AG04450 (cell line): ENCODE measurements at regions not wholly inside any gene's neighbourhood (a gene's known extent, or its start where the extent isn't known, plus 50 kb on each side); places are given as distances from the start of the nearest gene placed in this dataset.

Experiments used
- CTCF ChIA-PET: fragments of 300-600, 350-600 bp; formaldehyde crosslinking; extraction: SDS; loops from one replicate; lab custom pipeline; 2022; ENCODE audit warnings: antibody characterized with exemption, inconsistent platforms; lab: Charles Lee
- POLR2A ChIA-PET: fragments of 350-600 bp; formaldehyde crosslinking; extraction: SDS; loops from one replicate; lab custom pipeline; 2021; ENCODE audit warnings: antibody characterized with exemption, inconsistent platforms; lab: Yijun Ruan, JAX
- DNase-seq: peaks from one replicate; pipeline ENCODE4 v3.0.0-alpha.2; 2011; ENCODE audit warnings: low read depth, low spot score
- H3K27ac ChIP-seq: one replicate; pipeline ENCODE4 v1.5.1; 2012; ENCODE audit warnings: low read depth, low read length, control low read depth
- H3K27me3 ChIP-seq: one replicate; pipeline ENCODE4 v1.6.0; 2012; ENCODE audit warnings: low read length; ENCODE audit not compliant: control insufficient read depth, insufficient read depth
- H3K4me3 ChIP-seq: 2 replicates; pipeline ENCODE4 v1.5.1; 2011; ENCODE audit warnings: mild to moderate bottlenecking, low read depth, low read length, control low read depth
- H3K9me3 ChIP-seq: 2 replicates; pipeline ENCODE4 v1.5.1; 2012; ENCODE audit warnings: low read length; ENCODE audit not compliant: control insufficient read depth, insufficient read depth
- TF ChIP-seq, protein P1 (sequence below): IDR thresholded peaks from 2 replicates; pipeline ENCODE4 v1.5.1; 2011; ENCODE audit warnings: low read depth, low read length, control low read depth, inconsistent platforms

DNA sequence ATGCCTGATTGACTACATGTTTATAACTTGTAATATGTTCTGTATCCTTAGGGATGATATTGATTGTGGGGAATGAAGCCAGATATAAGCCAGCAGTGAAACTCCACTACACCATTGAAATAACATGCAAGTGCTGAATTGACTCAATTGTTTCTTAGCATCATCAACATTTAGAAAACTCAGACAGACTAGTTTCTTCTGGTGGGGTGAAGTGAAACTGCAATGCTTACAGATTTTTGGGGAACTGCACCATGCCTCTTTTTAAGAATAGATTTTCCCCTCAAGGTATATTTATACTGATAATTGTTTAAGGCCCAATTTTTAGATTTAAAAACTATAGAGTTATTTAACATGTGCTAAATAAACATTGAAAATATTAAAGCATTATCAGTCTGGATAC lies 1044.6 kb upstream of the EYS start:
- Histone ChIP-seq H3K4me3 (no peak overlapping the region), H3K27ac (no peak overlapping the region), H3K9me3 (peaks cover 4% of the 10 kb centered on the region; the same call in 1 of the 2 replicates), H3K27me3 (no peaks in the 10 kb centered on the region)
- CTCF ChIA-PET, result no interaction called here
- no peak for DNase-seq
- POLR2A ChIA-PET, result no interaction called here
- TF ChIP-seq, protein P1, sequence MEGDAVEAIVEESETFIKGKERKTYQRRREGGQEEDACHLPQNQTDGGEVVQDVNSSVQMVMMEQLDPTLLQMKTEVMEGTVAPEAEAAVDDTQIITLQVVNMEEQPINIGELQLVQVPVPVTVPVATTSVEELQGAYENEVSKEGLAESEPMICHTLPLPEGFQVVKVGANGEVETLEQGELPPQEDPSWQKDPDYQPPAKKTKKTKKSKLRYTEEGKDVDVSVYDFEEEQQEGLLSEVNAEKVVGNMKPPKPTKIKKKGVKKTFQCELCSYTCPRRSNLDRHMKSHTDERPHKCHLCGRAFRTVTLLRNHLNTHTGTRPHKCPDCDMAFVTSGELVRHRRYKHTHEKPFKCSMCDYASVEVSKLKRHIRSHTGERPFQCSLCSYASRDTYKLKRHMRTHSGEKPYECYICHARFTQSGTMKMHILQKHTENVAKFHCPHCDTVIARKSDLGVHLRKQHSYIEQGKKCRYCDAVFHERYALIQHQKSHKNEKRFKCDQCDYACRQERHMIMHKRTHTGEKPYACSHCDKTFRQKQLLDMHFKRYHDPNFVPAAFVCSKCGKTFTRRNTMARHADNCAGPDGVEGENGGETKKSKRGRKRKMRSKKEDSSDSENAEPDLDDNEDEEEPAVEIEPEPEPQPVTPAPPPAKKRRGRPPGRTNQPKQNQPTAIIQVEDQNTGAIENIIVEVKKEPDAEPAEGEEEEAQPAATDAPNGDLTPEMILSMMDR, result no peak

- POLR2A ChIA-PET, result no interaction called here
- CTCF ChIA-PET, result no interaction called here
- Histone ChIP-seq H3K27me3 (no peaks in the 10 kb centered on the region), H3K27ac (no peak overlapping the region), H3K9me3 (no peaks in the 10 kb centered on the region), H3K4me3 (no peak overlapping the region)
- no peak for DNase-seq
- TF ChIP-seq, protein P1, result no peak
Observed at GRCh38 chr6:66740346-66740745, 1033.3 kb upstream of the EYS start.

GRCh38 chr6:66735106-66735890 lies 1028.3 kb upstream of the EYS start:
- Histone ChIP-seq H3K27me3 (no peaks in the 10 kb centered on the region), H3K9me3 (no peaks in the 10 kb centered on the region), H3K4me3 (no peak overlapping the region), H3K27ac (no peak overlapping the region)
- DNase-seq, result no peak
- CTCF ChIA-PET, result no interaction called here
- TF ChIP-seq, protein P1, result no peak
- POLR2A ChIA-PET, result interaction anchor here (0.7 kb wide), 1 partner anchor 302 kb away, joined by 8 read pairs; no protein-coding TSS in a partner anchor

- Histone ChIP-seq H3K27me3 (no peaks in the 10 kb centered on the region), H3K9me3 (no peaks in the 10 kb centered on the region), H3K27ac (no peak overlapping the region), H3K4me3 (no peak overlapping the region)
- CTCF ChIA-PET, result no interaction called here
- DNase-seq, result no peak
- POLR2A ChIA-PET, result no interaction called here
- TF ChIP-seq, protein P1, result no peak
Observed at GRCh38 chr6:66731310-66731709, 1024.3 kb upstream of the EYS start.

GRCh38 chr6:66725670-66726069 lies 1018.6 kb upstream of the EYS start:
- Histone ChIP-seq H3K27me3 (no peaks in the 10 kb centered on the region), H3K4me3 (no peak overlapping the region), H3K27ac (no peak overlapping the region), H3K9me3 (no peaks in the 10 kb centered on the region)
- POLR2A ChIA-PET, result no interaction called here
- CTCF ChIA-PET, result no interaction called here
- no peak for DNase-seq
- TF ChIP-seq, protein P1, result no peak
